HG03095 (cell line): ENCODE measurements at regions not wholly inside any gene's neighbourhood (a gene's known extent, or its start where the extent isn't known, plus 50 kb on each side); places are given as distances from the start of the nearest gene placed in this dataset.

Experiments used
- ATAC-seq: cut with Tn5 transposase; IDR thresholded peaks from one replicate; pipeline ENCODE4 v1.9.1; 2021; ENCODE audit warnings: moderate library complexity; ENCODE audit not compliant: unreplicated experiment

DNA sequence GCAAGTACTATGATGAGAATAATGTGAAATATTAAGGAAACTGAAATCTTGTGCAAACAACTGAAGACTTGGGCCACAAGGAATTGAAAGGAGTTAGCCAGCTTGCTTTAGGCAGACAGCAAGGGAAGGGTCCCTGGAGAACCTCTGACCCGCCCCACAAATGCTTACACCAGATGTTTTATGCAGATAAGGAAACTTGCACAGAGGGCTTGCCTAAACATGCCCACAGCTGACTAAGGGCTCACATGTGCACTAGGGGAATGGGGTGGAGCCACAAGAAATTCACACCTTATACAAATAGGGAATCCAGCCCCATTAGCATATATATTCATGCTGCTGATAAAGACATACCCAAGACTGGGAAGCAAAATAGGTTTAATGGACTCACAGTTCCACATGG lies 86.1 kb upstream of the CYYR1 start:
- no peak for ATAC-seq

DNA sequence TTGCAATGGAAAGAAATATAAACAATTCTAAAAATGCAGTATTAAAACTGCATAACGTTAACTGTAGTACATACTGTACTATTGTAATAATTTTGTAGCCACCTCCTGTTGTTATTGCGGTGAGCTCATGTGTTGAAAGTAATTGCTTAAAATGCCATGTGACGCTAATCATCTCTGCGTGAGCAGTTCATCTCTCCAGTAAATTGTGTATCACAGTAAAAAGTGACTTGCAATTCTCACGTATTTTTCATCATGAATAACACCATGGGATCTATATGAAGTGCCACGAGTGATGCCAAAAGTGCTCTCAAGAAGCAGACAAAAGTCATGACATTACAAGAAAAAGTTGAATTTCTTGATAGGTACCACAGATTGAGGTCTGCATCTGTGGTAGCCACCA lies 82.4 kb upstream of the CYYR1 start:
- no peak for ATAC-seq

DNA sequence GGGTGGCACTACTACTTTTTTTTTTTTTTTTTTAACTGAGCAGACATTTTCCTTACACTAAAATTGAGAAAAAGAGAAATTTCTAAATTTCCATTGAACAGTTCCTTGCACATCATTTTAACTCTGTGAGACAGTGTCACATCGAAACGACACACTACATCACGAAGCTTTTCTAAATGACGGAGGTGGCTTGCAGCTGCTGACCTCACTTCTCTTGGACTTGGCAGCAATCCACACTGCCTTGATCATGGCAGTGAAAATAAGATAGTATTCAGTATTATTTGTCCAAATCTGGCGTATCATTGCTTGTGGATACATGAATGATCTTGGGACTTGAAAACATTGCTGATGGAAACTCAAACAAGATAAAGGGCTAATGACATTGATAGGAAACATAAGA lies 80.3 kb upstream of the CYYR1 start:
- no peak for ATAC-seq

DNA sequence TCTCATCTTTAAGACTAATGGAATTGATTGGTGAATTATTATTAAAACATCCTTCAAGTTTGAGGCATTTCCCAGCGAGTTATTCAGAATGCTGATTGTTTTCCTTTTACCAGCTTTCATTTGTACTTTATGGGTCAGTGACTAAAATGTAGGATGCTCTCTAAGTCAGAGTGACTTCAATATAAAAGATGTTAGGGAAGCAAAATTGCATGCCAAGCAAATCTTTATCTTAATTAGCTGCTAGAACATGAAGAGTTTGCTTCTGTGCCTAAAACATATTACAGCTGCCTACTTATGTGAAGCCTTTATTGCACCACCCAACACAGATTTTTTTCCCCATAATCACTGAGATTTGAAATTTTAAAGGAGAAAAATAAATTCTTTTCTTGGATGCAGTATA lies 79.8 kb upstream of the CYYR1 start:
- no peak for ATAC-seq

DNA sequence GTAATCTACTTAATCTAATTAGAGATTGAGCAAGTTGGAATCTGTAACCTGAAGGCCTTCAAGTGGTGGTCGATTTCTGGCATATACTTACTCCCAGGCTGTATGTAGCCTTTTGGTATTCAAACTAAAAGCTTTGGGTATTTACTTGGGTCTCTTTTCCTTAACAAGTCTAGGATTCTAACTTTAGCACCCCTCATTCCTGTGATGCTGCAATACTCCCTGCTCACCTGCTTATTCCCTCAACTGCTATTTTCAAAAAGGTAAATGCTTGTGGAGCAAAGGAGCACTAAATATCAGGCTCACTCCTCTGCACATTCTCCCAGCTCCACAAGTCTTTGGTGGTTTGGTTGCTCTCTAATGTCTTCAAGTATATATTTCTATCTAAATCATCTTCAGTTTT lies 68.0 kb upstream of the CYYR1 start:
- no peak for ATAC-seq

DNA sequence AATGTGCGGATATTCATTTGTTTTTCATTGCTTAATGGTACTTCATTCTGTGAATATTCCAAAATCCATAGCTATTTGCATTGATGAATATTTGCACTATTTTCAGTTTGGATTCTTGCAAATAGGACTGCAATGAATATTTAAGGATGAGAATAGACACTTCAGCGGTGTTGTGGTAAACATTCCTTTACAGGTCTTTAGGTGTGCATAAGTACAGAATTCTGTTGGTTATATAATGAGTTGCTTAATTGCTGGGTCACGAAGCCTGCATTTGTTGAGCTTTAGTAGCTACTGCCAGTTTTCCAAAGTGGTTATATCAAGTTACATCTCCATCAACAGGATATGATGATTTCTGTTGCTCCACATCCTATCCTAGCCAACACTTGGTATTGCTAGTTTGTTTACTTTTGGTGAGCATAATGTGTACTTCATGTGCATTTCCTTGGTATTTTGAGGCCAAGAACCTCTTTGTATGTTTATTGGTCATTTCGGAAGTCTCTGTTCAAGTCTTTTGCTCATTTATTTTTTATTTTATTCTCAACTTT lies 64.2 kb upstream of the CYYR1 start:
- ATAC-seq, result no peak

DNA sequence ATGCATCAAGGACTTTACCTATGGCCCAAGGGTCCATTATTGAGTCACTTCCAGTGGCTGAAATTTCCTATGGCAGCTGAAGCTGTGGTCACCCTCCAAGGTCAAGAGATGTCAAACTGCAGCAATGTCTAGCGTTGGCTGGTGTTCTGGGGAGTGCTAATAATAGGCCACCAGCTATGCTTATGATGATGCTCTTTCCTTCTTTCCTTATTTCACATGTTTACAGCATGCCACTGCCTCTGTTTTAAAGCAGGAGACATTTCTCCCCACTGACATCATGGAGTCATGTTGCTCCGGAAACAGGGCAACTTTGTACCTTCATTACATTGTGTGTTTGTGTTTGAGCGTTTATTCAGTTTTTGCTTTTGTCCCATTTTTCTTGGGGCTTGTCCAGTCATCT lies 62.6 kb upstream of the CYYR1 start:
- no peak for ATAC-seq

DNA sequence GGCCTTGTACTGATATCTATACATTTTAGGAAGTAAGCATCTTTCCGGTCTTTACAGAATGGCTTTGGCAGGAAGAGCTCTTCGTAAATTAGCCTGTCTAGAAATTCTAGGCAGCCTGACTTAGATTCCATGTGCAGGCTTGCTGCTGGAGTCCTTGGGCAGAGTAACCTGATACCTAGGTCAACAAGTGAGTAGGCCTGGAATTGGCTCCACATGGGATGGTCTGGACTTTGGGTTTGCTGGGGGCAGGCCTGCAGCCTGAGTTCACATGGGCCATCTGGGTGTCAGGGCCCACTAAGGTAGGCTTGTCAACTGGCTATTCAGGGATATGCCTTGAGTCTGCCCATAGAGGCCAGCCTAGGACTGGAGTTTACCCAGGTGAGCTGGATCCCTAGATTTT lies 59.6 kb upstream of the CYYR1 start:
- no peak for ATAC-seq

DNA sequence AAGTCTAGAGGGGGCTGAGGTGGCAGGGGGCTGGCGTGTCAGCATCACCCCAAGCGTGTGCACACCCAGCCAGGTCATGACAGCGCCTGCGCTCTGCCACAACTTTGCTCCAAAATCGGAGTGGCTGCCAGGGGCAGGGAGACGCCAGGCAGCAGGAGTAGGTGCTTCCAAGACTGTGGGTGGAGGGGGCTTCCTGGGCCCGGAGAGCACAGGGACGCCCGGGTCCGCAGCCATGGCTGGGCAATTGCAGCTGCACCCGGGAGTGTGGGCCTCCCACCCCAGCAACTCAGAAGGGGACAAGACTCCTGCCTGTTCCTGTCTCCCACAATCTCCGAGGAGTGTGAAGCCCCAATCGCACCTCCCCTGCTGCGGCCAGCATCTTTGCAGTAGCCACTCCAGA lies 53.1 kb upstream of the CYYR1 start:
- ATAC-seq, result no peak

DNA sequence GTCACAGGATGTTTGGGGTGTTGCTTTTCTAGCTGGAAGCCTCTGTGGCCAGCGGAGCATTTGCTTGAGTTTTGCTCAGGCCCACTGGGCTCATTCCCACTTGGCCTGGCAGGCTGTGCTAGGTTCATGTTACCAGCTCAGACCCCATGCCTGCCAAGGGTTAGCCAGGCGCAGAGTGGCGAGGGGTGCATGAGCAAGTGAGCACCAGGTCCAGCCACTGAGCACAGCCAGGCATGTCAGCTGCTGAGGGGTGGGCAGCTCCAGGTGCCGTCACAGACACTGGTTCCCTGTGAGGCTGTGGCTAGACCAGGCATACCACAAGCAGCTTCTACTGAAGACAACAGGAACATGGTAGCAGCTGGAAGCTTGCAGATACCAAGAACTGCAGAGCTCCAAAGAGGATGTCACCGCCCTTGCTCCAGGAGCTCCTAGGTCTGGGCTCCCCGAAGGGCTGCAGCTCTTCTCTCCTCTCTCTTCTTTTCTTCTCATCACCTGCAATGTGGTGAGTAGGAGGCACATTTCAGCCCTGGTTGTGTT lies 52.0 kb upstream of the CYYR1 start:
- no peak for ATAC-seq
